HepG2 (cell line): ENCODE measurements at regions not wholly inside any gene's neighbourhood (a gene's known extent, or its start where the extent isn't known, plus 50 kb on each side); places are given as distances from the start of the nearest gene placed in this dataset.

Source experiments
- EED ChIP-seq: sonication (generic); formaldehyde crosslinking; IDR thresholded peaks from 2 replicates; pipeline ENCODE4 v1.5.0; 2020; ENCODE audit warnings: mild to moderate bottlenecking, missing genetic modification reagents
- FOXK1 ChIP-seq: sonication (generic); formaldehyde crosslinking; IDR thresholded peaks from 2 replicates; pipeline ENCODE4 v1.4.0; 2020; ENCODE audit warnings: low read depth, missing genetic modification reagents, borderline replicate concordance
- IKZF1 ChIP-seq: fragments of 450-650 bp; IDR thresholded peaks from 2 replicates; pipeline ENCODE4 v1.7.1; 2016
- MBD4 ChIP-seq: IDR thresholded peaks from 2 replicates; pipeline ENCODE4 v1.6.1; 2012; ENCODE audit warnings: low read length, inconsistent platforms, borderline replicate concordance
- MXI1 ChIP-seq: IDR thresholded peaks from 3 replicates; pipeline ENCODE4 v1.6.1; 2012; ENCODE audit warnings: low read depth, low read length, inconsistent platforms, borderline replicate concordance
- POLR2A ChIP-seq, 2 experiments: IDR thresholded peaks; 2 replicates each; pipeline ENCODE4 v1.6.1; 2011; ENCODE audit warnings: low read depth in 2 of 2, low read length in 2 of 2, mild to moderate bottlenecking in 1 of 2, moderate library complexity in 1 of 2; ENCODE audit not compliant: insufficient read depth in 1 of 2
- RAD21 ChIP-seq: fragments of 450-650 bp; formaldehyde crosslinking; IDR thresholded peaks from 2 replicates; pipeline ENCODE4 v1.5.0; 2020; ENCODE audit warnings: mild to moderate bottlenecking
- UBTF ChIP-seq: sonication (generic); formaldehyde crosslinking; IDR thresholded peaks from 2 replicates; pipeline ENCODE4 v1.4.0; 2020; ENCODE audit warnings: mild to moderate bottlenecking, missing genetic modification reagents
- ZNF460 ChIP-seq: sonication (generic); formaldehyde crosslinking; IDR thresholded peaks from 2 replicates; pipeline ENCODE4 v1.5.1; 2020; ENCODE audit warnings: missing genetic modification reagents, mild to moderate bottlenecking, borderline replicate concordance

- TF ChIP-seq EED (CRISPR knock-in tag) (no peak), POLR2A (IDR thresholded peaks at IDR 0.05; ENCODE audit: insufficient read depth in 1 of 2, low read depth in 2 of 2, low read length in 2 of 2) (no peak), MXI1 (no peak), FOXK1 (no peak), IKZF1 (no peak), MBD4 (no peak), ZNF460 (CRISPR knock-in tag) (no peak), UBTF (no peak), RAD21 (CRISPR knock-in tag) (no peak)
Observed at GRCh38 chr5:39525271-39525670, 100.5 kb upstream of the DAB2 start.
